Suprapubic skin (tissue), 4 donors: ENCODE measurements at regions not wholly inside any gene's neighbourhood (a gene's known extent, or its start where the extent isn't known, plus 50 kb on each side); places are given as distances from the start of the nearest gene placed in this dataset.

Source experiments
- EP300 ChIP-seq: sonication (generic); formaldehyde crosslinking; IDR thresholded peaks from one replicate; pipeline ENCODE4 v1.6.1; 2017; ENCODE audit warnings: antibody characterized with exemption
- POLR2A ChIP-seq, 2 donors: fragments of 450-650 bp; IDR thresholded peaks; one replicate each; pipeline ENCODE4 v1.6.1; 2017; ENCODE audit warnings: antibody characterized with exemption in 2 of 2, mild to moderate bottlenecking in 2 of 2, moderate library complexity in 2 of 2
- POLR2AphosphoS5 ChIP-seq, 3 donors: sonication (generic); formaldehyde crosslinking; IDR thresholded peaks; one replicate each; pipeline ENCODE4 v1.6.1; 2017; ENCODE audit warnings: antibody characterized with exemption in 3 of 3
- TF ChIP-seq, protein P1 (sequence below), 2 donors: fragments of 200-600 bp in 1 of 2; fragments of 450-650 bp in 1 of 2; sonication (generic) in 1 of 2; IDR thresholded peaks; one replicate each; pipeline ENCODE4 v1.5.1; 2016 to 2019; ENCODE audit warnings: antibody characterized with exemption in 2 of 2, mild to moderate bottlenecking in 1 of 2, moderate library complexity in 1 of 2

- TF ChIP-seq, protein P1, sequence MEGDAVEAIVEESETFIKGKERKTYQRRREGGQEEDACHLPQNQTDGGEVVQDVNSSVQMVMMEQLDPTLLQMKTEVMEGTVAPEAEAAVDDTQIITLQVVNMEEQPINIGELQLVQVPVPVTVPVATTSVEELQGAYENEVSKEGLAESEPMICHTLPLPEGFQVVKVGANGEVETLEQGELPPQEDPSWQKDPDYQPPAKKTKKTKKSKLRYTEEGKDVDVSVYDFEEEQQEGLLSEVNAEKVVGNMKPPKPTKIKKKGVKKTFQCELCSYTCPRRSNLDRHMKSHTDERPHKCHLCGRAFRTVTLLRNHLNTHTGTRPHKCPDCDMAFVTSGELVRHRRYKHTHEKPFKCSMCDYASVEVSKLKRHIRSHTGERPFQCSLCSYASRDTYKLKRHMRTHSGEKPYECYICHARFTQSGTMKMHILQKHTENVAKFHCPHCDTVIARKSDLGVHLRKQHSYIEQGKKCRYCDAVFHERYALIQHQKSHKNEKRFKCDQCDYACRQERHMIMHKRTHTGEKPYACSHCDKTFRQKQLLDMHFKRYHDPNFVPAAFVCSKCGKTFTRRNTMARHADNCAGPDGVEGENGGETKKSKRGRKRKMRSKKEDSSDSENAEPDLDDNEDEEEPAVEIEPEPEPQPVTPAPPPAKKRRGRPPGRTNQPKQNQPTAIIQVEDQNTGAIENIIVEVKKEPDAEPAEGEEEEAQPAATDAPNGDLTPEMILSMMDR (IDR thresholded peaks at IDR 0.05) = no peak
- TF ChIP-seq POLR2AphosphoS5 (IDR thresholded peaks at IDR 0.05) (no peak), EP300 (no peak), POLR2A (IDR thresholded peaks at IDR 0.05) (no peak)
These were observed 377.0 kb upstream of the ATP2B1 start for GRCh38 chr12:90085494-90086274.
